ENCODE measurements at regions not wholly inside any gene's neighbourhood (a gene's known extent, or its start where the extent isn't known, plus 50 kb on each side); places are given as distances from the start of the nearest gene placed in this dataset.

- TF ChIP-seq POLR2AphosphoS5 (IDR thresholded peaks at IDR 0.05; ENCODE audit: low read depth, low read length) (no peak), REST (IDR thresholded peaks at IDR 0.05; ENCODE audit: insufficient read depth in 1 of 2, low read depth in 2 of 2, low read length in 2 of 2) (no peak)
These were observed 288.3 kb downstream of the CYP26B1 start for GRCh38 chr2:71859211-71859847.
